Activated naive CD4-positive, alpha-beta T cell treated with anti-CD3 and anti-CD28 coated beads for 36 hours (primary cell): ENCODE measurements at regions not wholly inside any gene's neighbourhood (a gene's known extent, or its start where the extent isn't known, plus 50 kb on each side); places are given as distances from the start of the nearest gene placed in this dataset.

Experiments
- CTCF ChIA-PET: fragments of 350-600 bp; sonication (Branson Sonifier 250); formaldehyde crosslinking; loops from one replicate; lab custom pipeline; 2021; ENCODE audit warnings: antibody characterized with exemption; lab: Charles Lee
- DNase-seq: peaks from one replicate; pipeline ENCODE4 v3.0.0-alpha.2; 2020
- H3K27ac Mint-ChIP-seq: one replicate; pipeline ENCODE4 v1.8.0; 2021; ENCODE audit warnings: mild to moderate bottlenecking, mixed read lengths
- H3K27me3 Mint-ChIP-seq: one replicate; pipeline ENCODE4 v1.8.0; 2021; ENCODE audit warnings: low read depth, mixed read lengths
- H3K36me3 Mint-ChIP-seq: one replicate; pipeline ENCODE4 v1.8.0; 2021; ENCODE audit warnings: low read depth, mixed read lengths
- H3K4me1 Mint-ChIP-seq: one replicate; pipeline ENCODE4 v1.8.0; 2021; ENCODE audit warnings: low read depth, mixed read lengths
- H3K4me3 Mint-ChIP-seq: one replicate; pipeline ENCODE4 v1.8.0; 2021; ENCODE audit warnings: mild to moderate bottlenecking, moderate library complexity, mixed read lengths
- H3K9me3 Mint-ChIP-seq: one replicate; pipeline ENCODE4 v1.8.0; 2021; ENCODE audit warnings: mixed read lengths
- intact Hi-C: fragments of 100-400 bp; cut with micrococcal nuclease; formaldehyde crosslinking; loops from one replicate; pipeline ENCODE4 v1.15.1; 2023

DNA sequence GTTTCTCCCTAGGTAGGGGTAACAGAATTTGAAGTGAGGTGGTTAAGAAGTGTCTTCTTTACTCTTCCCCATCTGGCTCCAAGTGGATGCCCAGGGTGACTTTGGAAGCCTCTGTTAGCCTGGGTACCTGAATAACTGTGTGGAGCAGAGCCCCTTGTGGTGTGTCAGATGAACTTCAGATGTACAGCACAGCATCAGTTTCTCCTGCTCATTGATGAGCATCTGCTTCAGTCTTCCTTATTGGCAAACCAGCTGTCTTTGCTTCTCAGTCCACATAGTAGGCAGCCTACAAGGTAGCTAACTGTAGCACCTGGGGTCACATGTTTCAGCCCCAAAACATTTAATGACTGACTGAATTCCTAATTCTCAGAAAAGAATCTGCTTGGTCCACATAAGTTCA, 56.2 kb upstream of the ATP8B1 start:
- Mint-ChIP-seq H3K4me3 (no peak overlapping the region), H3K27me3 (peaks cover 6% of the 10 kb centered on the region), H3K27ac (no peak overlapping the region), H3K9me3 (no peaks in the 10 kb centered on the region), H3K4me1 (no peaks in the 10 kb centered on the region), H3K36me3 (no peaks in the 10 kb centered on the region)
- intact Hi-C loops = loop anchor here (2.0 kb wide), 1 partner anchor 229 kb away; no protein-coding TSS in a partner anchor
- peak; percentile 36 for DNase-seq
- CTCF ChIA-PET = interaction anchor here (0.6 to 1.6 kb wide), 5 partner anchors 9 to 298 kb away, joined by 3 to 4 read pairs (median 3); no protein-coding TSS in a partner anchor

DNA sequence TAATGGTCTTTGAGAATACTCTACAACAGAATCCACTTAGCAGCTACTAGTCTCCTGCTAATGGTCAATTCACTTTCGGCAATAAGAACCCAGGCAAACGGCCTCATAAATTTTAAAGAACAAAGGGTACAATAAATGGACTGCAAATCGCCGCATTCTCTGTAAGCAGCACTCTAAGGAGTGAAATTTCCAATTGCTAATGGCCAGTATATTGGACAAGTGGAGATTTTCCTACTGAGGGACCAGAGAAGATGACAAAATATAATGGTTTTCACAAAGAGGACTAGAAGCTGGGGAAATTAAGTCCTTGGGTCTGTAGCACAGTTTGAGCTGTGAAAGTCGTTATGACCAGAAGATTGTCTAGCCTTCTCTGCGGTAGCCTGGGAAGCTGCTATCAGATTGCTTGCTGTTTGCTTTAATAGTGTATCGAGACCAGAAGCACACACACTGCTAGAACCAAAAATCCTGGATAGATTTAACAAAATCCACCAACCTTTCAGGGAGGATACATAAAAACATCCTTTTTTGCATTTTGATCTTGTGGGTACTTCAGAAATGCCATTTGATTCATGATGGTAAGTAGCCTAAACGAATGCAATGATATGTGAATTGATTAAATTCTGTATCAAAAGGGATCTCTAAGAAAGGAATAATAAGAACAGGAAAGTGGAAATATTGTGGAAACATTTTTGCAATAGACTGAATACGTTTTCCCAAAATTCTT, 53.6 kb upstream of the ATP8B1 start:
- CTCF ChIA-PET = interaction anchor here (1.5 kb wide), 1 partner anchor 227 kb away, joined by 6 read pairs; no protein-coding TSS in a partner anchor

DNA sequence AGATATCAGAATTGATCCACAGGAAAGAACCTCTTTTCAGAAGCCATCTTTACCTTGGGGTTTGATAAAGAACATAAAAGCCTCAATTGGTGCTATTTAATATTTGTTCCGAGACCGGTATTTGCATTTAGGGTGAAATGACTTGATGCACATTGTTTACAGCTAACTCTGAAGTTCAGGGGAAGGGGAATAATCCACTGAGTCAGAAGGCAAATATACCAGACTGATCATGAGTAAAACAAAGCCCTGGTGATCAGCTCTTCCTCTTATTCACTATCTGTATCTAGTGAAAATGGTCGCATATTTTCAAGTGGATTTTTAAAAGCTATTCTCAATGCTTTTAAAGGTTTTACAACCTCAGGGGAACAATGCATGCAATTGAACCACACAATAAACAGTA, 53.0 kb upstream of the ATP8B1 start:
- no peak for DNase-seq
- no peaks in the 10 kb centered on the region for H3K36me3 Mint-ChIP-seq
- H3K27ac Mint-ChIP-seq = no peak overlapping the region
- no peaks in the 10 kb centered on the region for H3K27me3 Mint-ChIP-seq
- H3K9me3 Mint-ChIP-seq = no peaks in the 10 kb centered on the region
- H3K4me3 Mint-ChIP-seq = no peak overlapping the region
- H3K4me1 Mint-ChIP-seq = no peaks in the 10 kb centered on the region
- CTCF ChIA-PET = interaction anchor here (1.5 kb wide), 1 partner anchor 226 kb away, joined by 6 read pairs; no protein-coding TSS in a partner anchor
- intact Hi-C loops = no loop called here

More for the DNA sequence above, 53.6 kb upstream of the ATP8B1 start:
- no peak for DNase-seq
- Mint-ChIP-seq H3K27ac (no peak overlapping the region), H3K36me3 (no peaks in the 10 kb centered on the region), H3K9me3 (no peaks in the 10 kb centered on the region), H3K4me1 (no peaks in the 10 kb centered on the region), H3K27me3 (no peaks in the 10 kb centered on the region), H3K4me3 (no peak overlapping the region)
- intact Hi-C loops = no loop called here

DNA sequence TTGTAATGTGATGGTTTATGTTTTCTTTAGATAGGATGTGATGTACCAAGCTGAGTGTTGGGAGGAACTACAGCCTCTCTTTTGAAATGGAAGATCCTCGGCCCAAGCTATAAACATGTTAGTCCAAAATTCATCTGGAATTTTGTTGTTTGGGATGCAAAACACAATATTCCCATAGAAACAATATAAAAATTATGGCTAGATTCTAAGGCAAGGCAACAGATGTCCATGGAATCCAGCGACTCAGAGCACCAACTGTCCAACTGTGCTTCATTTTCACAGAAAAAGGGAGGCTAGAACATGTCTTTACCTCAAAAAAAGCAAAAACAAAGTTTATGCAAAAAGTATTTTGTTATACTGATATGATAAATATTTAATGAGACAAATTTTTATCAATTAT, 52.4 kb upstream of the ATP8B1 start:
- Mint-ChIP-seq H3K27ac (no peak overlapping the region), H3K27me3 (no peaks in the 10 kb centered on the region), H3K36me3 (no peaks in the 10 kb centered on the region), H3K4me3 (no peak overlapping the region), H3K4me1 (no peaks in the 10 kb centered on the region), H3K9me3 (no peaks in the 10 kb centered on the region)
- intact Hi-C loops = no loop called here
- CTCF ChIA-PET = interaction anchor here (1.5 kb wide), 1 partner anchor 225 kb away, joined by 6 read pairs; no protein-coding TSS in a partner anchor
- DNase-seq = no peak

DNA sequence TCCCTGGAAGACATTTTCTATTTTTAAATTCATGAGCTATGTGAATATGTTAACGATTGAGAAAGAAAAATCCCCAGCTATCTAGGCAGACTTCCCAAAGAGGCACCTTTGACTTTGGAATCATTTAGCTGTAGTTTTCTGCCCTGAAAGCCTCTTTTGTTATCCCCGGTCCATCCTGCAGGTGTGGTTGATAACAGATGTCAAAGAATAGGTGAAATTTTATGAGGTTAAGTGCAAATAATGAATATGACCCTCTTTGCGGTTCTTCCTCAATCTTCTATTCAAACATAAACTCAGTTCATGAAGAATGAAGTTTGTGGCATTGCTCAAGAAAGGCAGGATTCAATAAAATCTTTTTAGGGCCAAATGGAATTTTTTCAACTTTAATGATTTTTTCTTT, 51.6 kb upstream of the ATP8B1 start:
- DNase-seq = no peak
- Mint-ChIP-seq H3K4me1 (no peaks in the 10 kb centered on the region), H3K4me3 (no peak overlapping the region), H3K27me3 (peaks cover 2% of the 10 kb centered on the region), H3K27ac (no peak overlapping the region), H3K36me3 (no peaks in the 10 kb centered on the region), H3K9me3 (no peaks in the 10 kb centered on the region)
- intact Hi-C loops = no loop called here
- CTCF ChIA-PET = no interaction called here

DNA sequence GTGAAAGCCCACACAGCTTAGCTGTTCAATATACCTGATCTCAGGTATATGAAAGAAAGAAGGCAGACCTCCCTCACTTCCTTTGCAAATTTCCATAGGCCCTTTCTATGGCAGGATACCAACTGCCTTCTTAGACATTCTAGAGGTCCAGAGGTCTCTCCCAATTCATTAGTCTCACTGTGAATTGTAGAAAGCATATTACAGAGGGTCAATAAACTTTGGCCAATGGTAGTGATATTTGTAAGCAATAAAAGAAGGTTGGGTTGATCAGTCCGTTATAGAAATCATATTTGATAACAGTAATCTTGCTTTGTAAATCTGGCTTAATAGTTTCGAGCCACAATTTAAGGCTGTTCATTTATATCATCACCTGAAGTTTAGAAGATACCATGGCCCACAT, 50.7 kb upstream of the ATP8B1 start:
- Mint-ChIP-seq H3K27me3 (peaks cover 8% of the 10 kb centered on the region), H3K9me3 (no peaks in the 10 kb centered on the region), H3K4me3 (no peak overlapping the region), H3K27ac (no peak overlapping the region), H3K4me1 (no peaks in the 10 kb centered on the region), H3K36me3 (no peaks in the 10 kb centered on the region)
- intact Hi-C loops = no loop called here
- DNase-seq = no peak
- CTCF ChIA-PET = no interaction called here

DNA sequence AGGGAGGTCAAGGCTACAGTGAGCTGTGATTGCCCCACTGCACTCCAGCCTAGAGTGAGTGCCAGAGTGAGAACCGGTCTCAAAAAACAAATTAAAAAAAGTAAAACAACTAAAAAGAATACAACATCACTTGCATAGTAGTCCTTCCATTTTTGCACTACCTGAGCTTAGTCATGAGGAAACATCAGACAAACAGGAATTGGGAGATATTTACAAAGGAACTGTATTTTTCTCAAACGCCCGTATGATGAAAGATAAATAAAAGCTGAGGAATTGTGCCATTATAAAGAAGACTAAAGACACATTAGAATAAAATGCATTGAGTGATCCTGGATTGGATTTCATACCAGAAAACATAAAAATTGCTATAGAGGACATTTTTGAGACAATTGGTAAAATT, 50.0 kb upstream of the ATP8B1 start:
- Mint-ChIP-seq H3K9me3 (no peaks in the 10 kb centered on the region), H3K36me3 (no peaks in the 10 kb centered on the region), H3K4me3 (no peak overlapping the region), H3K27ac (no peak overlapping the region), H3K4me1 (no peaks in the 10 kb centered on the region), H3K27me3 (peaks cover 10% of the 10 kb centered on the region)
- intact Hi-C loops = no loop called here
- CTCF ChIA-PET = no interaction called here
- DNase-seq = no peak
